AG09309 (cell line): ENCODE measurements at regions not wholly inside any gene's neighbourhood (a gene's known extent, or its start where the extent isn't known, plus 50 kb on each side); places are given as distances from the start of the nearest gene placed in this dataset.

Source experiments
- DNase-seq: peaks from one replicate; pipeline ENCODE4 v3.0.0-alpha.2; 2010; ENCODE audit warnings: low read depth
- H3K4me3 ChIP-seq: 2 replicates; pipeline ENCODE4 v1.5.1; 2011; ENCODE audit warnings: mild to moderate bottlenecking, low read depth, low read length, moderate library complexity; ENCODE audit not compliant: control insufficient read depth
- TF ChIP-seq, protein P1 (sequence below): IDR thresholded peaks from 2 replicates; pipeline ENCODE4 v1.5.1; 2011; ENCODE audit warnings: mild to moderate bottlenecking, low read depth, low read length, inconsistent platforms; ENCODE audit not compliant: insufficient read depth, control insufficient read depth; ENCODE audit errors: missing control alignments

DNA sequence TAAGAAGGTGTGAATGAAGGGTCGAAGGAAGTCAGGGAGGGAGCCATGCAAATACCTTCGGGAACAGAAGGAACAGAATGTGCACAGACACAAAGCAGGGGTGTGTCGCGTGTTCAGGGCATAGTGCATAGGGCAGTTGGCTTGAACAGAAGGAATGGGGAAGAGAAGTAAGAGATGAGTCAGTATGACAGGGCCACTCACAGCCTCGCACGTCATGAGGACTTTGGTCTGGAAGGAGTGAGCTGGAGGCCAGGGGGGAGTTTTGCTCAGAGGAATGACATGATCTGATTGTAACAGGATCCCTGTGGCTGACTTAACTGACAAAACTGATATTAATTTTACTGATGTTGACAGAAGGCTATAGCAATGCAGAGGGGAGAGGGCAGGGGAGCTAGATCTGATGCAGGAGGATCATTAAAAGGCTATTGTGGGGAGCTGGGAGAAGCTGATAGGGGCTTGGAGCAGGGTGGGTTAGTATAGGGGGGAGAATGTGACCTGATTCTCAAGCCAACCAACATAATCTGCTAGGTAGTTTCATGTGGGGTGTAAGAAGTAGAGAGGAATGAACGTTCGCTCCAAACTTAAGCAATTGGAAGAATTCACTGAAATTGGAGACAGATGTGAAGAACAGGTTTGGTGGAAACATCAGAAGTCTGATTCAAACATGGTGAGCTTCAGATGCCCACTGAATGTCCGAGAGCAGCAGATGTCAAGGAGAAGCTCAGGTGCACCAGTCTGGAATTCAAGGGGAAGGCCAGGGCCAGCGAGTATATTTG, 60.4 kb upstream of the COPS8 start:
- no peak overlapping the region for H3K4me3 ChIP-seq
- DNase-seq: peak; percentile 42
- TF ChIP-seq, protein P1, sequence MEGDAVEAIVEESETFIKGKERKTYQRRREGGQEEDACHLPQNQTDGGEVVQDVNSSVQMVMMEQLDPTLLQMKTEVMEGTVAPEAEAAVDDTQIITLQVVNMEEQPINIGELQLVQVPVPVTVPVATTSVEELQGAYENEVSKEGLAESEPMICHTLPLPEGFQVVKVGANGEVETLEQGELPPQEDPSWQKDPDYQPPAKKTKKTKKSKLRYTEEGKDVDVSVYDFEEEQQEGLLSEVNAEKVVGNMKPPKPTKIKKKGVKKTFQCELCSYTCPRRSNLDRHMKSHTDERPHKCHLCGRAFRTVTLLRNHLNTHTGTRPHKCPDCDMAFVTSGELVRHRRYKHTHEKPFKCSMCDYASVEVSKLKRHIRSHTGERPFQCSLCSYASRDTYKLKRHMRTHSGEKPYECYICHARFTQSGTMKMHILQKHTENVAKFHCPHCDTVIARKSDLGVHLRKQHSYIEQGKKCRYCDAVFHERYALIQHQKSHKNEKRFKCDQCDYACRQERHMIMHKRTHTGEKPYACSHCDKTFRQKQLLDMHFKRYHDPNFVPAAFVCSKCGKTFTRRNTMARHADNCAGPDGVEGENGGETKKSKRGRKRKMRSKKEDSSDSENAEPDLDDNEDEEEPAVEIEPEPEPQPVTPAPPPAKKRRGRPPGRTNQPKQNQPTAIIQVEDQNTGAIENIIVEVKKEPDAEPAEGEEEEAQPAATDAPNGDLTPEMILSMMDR: no peak

- TF ChIP-seq, protein P1: peak; percentile 92
- peak; percentile 25 for DNase-seq
- no peak overlapping the region for H3K4me3 ChIP-seq
These were observed 58.5 kb upstream of the COPS8 start for GRCh38 chr2:237026981-237027711.

GRCh38 chr2:237027712-237028029, 58.0 kb upstream of the COPS8 start:
- H3K4me3 ChIP-seq: no peak overlapping the region
- TF ChIP-seq, protein P1: no peak
- DNase-seq: no peak

GRCh38 chr2:237030382-237030781, 55.3 kb upstream of the COPS8 start:
- no peak for DNase-seq
- TF ChIP-seq, protein P1: no peak
- no peak overlapping the region for H3K4me3 ChIP-seq

- no peak overlapping the region for H3K4me3 ChIP-seq
- TF ChIP-seq, protein P1: no peak
- DNase-seq: no peak
These were observed 52.1 kb upstream of the COPS8 start for GRCh38 chr2:237033536-237034060.

DNA sequence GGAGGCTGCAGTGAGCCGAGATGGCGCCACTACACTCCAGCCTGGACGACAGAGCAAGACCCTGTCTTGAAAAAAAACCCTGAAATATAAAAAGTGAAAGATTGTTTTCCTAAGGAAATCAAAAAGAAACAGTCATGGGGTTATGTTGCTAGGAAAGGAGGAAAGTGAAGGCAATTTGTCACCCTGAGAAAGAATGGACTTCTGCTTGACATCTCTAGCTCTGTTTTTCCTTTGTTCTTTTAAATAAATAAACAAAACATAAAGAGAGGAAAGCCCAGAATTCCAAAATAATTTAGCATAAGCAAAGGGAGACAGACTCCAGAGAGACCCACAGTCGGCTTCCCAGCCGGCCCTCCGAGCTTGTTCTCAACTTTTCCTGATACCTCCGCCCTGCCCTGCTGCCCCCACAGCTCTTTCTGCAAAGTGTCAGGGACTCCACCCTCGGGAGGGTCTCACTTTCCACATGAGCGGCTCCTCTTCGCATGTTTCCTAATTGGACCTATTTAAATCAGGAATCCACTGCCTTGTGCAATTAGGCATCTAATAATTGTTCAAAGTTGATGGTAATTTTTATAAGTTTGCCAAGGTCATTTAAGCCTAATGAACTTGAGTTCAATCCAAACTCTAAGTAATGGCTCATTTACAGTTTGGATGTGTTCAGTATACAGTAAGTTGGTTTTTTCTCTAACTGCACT, 49.8 kb upstream of the COPS8 start:
- H3K4me3 ChIP-seq: no peak overlapping the region
- TF ChIP-seq, protein P1: no peak
- DNase-seq: no peak
